HCT116 (cell line): ENCODE measurements at regions not wholly inside any gene's neighbourhood (a gene's known extent, or its start where the extent isn't known, plus 50 kb on each side); places are given as distances from the start of the nearest gene placed in this dataset.

Source experiments
- EZH2 ChIP-seq: fragments of 200-600 bp; sonication (generic); IDR thresholded peaks from 2 replicates; pipeline ENCODE4 v1.6.1; 2017; ENCODE audit warnings: antibody characterized with exemption, mixed run types
- POLR2A ChIP-seq: IDR thresholded peaks from 2 replicates; pipeline ENCODE4 v1.7.0; 2011; ENCODE audit warnings: borderline replicate concordance; ENCODE audit not compliant: insufficient read depth, insufficient read length; ENCODE audit errors: extremely low read depth
- TF ChIP-seq, protein P1 (sequence below), 3 experiments: fragments of 200-600 bp in 1 of 3; sonication (generic) in 1 of 3; IDR thresholded peaks in 2 of 3; conservative IDR thresholded peaks in 1 of 3; 2 replicates each; pipeline ENCODE4 v1.5.1; 2012 to 2017; ENCODE audit warnings: low read depth in 2 of 3, low read length in 2 of 3, antibody characterized with exemption in 1 of 3, borderline replicate concordance in 1 of 3, control low read depth in 1 of 3, mild to moderate bottlenecking in 1 of 3, mixed read lengths in 1 of 3, mixed run types in 1 of 3, moderate library complexity in 1 of 3; ENCODE audit not compliant: insufficient read depth in 1 of 3

DNA sequence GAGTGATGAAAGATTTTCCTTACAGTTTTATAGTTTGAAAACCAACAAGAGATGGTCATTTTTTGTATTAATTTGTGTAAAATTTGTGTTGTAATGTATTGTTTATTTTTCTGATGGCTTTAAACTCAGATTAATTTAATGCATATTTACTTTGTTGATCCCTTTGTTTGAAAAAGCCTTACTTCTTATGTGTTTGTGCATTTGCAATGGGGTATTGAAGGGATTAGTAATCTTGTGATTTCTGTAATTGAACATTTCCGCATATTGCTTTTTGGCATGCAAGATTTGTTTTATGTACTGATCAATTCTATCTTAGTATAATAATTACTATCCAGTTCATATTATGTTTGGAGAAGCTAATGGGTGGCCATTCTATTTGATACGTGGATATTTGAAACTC lies 98.4 kb upstream of the ROBO1 start:
- TF ChIP-seq, protein P1, sequence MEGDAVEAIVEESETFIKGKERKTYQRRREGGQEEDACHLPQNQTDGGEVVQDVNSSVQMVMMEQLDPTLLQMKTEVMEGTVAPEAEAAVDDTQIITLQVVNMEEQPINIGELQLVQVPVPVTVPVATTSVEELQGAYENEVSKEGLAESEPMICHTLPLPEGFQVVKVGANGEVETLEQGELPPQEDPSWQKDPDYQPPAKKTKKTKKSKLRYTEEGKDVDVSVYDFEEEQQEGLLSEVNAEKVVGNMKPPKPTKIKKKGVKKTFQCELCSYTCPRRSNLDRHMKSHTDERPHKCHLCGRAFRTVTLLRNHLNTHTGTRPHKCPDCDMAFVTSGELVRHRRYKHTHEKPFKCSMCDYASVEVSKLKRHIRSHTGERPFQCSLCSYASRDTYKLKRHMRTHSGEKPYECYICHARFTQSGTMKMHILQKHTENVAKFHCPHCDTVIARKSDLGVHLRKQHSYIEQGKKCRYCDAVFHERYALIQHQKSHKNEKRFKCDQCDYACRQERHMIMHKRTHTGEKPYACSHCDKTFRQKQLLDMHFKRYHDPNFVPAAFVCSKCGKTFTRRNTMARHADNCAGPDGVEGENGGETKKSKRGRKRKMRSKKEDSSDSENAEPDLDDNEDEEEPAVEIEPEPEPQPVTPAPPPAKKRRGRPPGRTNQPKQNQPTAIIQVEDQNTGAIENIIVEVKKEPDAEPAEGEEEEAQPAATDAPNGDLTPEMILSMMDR (IDR thresholded peaks at IDR 0.05 in 2 of 3, conservative IDR thresholded peaks at IDR 0.05 in 1 of 3; ENCODE audit: borderline replicate concordance in 1 of 3, insufficient read depth in 1 of 3, low read depth in 2 of 3, low read length in 2 of 3), result no peak
- TF ChIP-seq EZH2 (no peak), POLR2A (no peak)
